ENCODE measurements at regions not wholly inside any gene's neighbourhood (a gene's known extent, or its start where the extent isn't known, plus 50 kb on each side); places are given as distances from the start of the nearest gene placed in this dataset.
"Not testable (repeated sequence)": the region's sequence is repeated elsewhere in the genome, so short reads cannot be mapped to it uniquely, and the experiment has no call there.

DNA sequence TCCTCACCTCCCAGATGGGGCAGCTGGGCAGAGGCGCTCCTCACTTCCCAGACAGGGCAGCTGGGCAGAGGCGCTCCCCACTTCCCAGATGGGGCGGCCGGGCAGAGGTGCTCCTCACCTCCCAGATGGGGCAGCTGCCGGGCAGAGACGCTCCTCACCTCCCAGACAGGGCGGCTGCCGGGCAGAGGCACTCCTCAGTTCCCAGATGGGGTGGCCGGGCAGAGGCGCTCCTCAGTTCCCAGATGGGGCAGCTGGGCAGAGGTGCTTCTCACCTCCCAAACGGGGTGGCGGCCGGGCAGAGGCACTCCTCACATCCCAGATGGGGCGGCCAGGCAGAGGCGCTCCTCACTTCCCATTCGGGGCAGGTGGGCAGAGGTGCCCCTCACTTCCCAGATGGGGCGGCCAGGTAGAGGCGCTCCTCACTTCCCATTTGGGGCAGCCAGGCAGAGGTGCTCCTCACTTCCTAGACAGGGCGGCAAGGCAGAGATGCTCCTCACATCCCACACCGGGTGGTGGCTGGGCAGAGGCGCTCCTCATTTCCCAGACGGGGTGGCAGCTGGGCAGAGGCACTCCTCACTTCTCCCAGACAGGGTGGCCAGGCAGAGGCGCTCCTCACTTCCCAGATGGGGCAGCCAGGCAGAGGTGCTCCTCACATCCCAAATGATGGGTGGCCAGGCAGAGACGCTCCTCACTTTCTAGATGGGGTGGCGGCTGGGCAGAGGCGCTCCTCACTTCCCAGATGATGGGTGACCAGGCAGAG, 668.1 kb downstream of the NUP35 start:
- TF ChIP-seq, protein P1, sequence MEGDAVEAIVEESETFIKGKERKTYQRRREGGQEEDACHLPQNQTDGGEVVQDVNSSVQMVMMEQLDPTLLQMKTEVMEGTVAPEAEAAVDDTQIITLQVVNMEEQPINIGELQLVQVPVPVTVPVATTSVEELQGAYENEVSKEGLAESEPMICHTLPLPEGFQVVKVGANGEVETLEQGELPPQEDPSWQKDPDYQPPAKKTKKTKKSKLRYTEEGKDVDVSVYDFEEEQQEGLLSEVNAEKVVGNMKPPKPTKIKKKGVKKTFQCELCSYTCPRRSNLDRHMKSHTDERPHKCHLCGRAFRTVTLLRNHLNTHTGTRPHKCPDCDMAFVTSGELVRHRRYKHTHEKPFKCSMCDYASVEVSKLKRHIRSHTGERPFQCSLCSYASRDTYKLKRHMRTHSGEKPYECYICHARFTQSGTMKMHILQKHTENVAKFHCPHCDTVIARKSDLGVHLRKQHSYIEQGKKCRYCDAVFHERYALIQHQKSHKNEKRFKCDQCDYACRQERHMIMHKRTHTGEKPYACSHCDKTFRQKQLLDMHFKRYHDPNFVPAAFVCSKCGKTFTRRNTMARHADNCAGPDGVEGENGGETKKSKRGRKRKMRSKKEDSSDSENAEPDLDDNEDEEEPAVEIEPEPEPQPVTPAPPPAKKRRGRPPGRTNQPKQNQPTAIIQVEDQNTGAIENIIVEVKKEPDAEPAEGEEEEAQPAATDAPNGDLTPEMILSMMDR (IDR thresholded peaks at IDR 0.05): not testable (repeated sequence)
- TF ChIP-seq POLR2AphosphoS5 (IDR thresholded peaks at IDR 0.05); POLR2A (IDR thresholded peaks at IDR 0.05; ENCODE audit: low read depth): not testable (repeated sequence)

All from esophagus muscularis mucosa (tissue), 3 donors.